ENCODE measurements at regions not wholly inside any gene's neighbourhood (a gene's known extent, or its start where the extent isn't known, plus 50 kb on each side); places are given as distances from the start of the nearest gene placed in this dataset.

GRCh38 chr2:29974086-29974485 lies 52.7 kb upstream of the ALK start:
- DNase-seq = no peak

DNA sequence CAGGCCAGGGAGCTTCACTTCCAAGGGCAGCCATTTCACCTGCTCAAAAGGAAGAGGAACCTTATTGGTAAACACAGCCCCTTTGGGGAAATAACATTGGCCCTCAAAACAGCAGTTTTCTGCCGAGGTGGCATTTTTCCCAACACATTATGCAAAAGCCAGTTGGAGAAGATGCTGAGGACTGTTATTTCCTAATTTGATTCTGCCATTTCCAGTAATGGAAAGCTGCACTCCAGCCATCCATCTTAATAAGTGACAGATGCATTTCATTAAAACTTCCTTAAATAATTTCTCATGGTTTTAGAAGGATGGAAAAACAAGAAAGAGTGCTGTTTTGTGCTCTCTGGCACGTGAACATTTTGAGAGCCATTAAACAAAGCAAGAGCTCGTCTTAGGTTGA lies 55.9 kb upstream of the ALK start:
- DNase-seq = no peak

GRCh38 chr2:29981402-29981801 lies 60.0 kb upstream of the ALK start:
- DNase-seq = no peak

- no peak for DNase-seq
Measured at GRCh38 chr2:29983308-29983707, 61.9 kb upstream of the ALK start.

DNA sequence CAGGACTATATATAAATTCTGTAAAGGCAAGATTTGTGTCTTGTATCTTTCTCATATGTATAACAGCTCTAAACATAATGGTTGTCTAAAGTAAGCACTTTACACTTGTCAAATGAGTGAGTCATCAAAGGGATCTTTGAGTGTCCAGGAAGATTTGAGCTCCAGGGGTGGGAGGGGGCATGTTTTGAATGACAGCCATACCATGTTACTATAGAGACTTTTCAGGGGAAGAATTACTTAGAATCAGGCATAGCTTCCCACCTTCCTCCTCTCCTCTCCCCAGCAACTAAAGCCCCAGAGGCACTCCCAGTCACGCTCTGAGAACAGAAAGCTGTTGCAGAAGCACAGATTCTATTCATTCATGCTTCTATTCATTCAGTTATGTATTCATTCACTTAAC lies 65.8 kb upstream of the ALK start:
- DNase-seq = no peak

DNA sequence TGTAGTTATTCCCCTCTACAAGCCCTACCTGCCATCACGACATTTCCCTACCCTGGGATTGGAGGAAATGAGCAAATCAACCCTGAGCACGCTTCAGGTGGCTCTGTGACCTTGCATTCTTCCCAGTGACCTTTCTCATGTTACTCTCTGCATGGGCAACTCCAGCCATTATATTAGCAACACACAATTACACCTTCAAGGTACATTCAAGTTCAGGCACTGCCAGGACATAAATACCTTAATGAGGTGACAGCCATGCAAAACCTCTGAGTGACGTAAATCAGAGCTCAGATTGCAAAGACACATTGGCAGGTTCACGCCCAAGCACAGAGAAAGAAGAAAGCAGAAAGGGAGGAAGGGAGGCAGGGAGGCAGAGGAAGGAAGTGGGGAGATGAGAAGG lies 68.7 kb upstream of the ALK start:
- no peak for DNase-seq

DNA sequence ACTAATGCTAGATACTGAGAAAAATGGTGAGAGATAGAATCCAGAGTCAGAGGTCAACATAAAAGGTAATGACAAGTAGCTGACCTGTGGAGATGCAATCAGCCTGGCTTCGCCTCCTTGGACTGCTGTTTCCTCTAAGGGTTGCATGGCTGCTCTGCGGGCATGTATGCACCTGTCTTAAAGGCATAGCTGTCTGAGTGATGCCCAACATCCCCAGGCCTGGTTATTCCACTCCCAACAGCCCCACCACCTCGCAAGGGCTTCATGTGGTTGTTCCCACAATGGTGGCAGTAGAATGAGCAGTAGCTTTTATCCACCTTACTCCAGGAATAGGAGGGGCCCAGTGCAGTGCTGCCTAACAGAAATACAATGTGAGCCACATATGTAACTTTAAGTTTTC lies 69.7 kb upstream of the ALK start:
- DNase-seq = no peak

GRCh38 chr2:29995241-29995640 lies 73.9 kb upstream of the ALK start:
- no peak for DNase-seq

DNA sequence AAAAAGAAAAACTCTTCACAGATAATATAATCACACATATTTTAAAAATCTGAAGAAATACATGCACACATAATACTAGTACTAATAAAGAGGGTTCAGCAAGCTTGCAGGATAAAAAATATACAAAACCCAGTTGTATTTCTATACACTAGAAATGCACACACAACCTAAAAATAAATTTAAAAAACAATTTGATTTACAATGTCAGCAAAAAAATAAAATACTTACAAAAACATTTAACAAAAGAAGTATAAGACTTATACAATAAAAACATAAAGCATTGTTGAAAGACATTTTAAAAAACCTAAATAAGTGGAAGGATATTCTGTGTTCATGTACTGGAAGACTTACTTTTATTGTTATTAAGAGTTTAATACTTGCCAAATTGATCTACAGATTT lies 81.7 kb upstream of the ALK start:
- DNase-seq = no peak

GRCh38 chr2:30022444-30023071 lies 101.2 kb upstream of the ALK start:
- DNase-seq = no peak

- DNase-seq = no peak
Measured at GRCh38 chr2:30024281-30024680, 102.9 kb upstream of the ALK start.

- DNase-seq = peak; percentile 28
Measured at GRCh38 chr2:30026091-30027055, 105.0 kb upstream of the ALK start.

- no peak for DNase-seq
Measured at GRCh38 chr2:30029804-30030203, 108.4 kb upstream of the ALK start.

DNA sequence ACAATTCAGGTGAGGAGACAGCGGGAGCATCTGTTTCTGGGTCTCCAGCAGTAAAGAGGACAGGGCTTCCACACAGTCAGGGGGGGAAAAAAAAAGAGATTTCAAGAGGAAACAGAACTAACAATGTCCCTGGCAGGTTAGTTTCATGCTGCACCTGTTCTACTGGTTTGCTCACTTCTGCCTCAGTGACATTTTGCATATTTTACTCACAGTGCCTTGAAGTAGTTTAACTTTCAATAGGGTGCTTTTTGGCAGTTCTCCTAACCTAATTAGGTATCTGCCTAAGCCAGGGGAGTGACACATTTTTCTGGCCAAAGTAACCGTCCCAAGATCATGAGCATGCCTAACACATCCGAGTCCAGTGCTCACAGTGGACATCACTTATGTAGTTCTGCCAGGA lies 109.0 kb upstream of the ALK start:
- no peak for DNase-seq

DNA sequence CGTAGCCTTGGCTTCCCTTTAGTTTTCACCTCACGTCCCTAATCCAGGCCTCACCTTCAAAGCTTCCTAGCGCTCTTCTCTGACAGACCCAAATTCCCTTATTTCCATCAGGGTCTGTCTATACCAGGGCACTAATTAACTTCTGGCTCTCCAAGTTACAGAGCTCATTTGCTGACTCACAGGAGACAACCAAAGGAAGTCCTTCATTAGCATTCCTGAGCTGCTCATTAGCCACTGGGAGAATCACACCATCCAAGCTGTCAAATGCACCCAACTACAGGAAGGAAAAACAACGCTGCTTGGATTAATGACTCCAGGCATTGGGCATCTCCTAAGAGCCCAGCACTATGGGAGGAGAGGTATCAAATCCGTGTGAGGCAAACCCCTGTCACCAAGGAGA lies 109.8 kb upstream of the ALK start:
- DNase-seq = no peak

DNA sequence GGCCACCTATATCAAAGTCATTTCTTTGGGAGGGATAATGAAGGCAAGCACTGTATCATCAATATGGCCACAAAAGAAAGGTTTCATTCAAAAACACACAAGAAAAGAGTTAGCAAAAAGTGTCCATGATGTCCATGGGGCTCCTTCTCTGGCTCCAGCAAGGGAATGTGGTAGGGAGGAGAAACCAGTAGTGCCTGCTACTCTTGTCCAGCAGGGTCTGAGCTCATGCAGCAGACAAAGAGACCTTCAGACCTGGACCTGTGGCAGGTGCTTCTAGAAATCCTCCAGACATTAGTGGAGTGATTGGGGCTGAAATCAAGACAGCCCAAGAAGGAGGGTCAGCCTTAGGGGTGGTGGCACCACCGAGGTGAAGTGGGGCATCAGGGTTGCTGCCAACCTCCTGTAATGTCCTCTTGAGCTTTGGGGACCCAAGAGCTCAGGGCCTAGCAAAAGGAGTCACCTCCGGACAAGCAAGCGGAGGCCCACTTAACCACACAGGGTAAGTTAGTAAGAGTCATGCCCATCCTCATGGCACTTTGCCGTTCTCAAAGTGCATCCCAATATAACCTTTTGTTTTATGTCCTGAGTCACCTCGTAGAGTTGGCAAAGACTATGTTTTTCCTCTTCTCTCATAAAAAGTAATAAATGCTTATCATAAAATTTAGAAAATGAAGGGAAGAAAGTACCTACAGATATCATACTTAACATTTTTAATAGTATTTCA lies 112.6 kb upstream of the YPEL5 start:
- DNase-seq = no peak

DNA sequence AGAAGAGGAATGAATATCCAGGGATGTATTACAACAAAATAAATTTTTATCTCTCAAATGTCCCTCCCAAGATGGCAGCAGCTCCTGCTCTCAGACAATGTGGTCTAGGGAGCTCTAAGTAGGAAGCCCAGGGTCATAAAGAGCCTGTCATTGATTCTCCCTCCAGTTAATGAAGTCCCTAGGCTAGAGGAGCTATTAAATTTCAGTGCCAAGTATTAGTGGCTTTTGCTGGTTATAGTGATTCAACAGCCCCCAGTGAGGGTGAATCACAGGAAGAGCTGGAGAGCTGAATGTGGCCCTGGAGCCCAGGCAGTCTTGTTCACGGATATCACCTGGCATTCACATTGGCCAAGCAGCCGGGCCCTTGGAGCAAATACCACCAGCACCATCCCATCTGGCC lies 109.8 kb upstream of the YPEL5 start:
- no peak for DNase-seq

DNA sequence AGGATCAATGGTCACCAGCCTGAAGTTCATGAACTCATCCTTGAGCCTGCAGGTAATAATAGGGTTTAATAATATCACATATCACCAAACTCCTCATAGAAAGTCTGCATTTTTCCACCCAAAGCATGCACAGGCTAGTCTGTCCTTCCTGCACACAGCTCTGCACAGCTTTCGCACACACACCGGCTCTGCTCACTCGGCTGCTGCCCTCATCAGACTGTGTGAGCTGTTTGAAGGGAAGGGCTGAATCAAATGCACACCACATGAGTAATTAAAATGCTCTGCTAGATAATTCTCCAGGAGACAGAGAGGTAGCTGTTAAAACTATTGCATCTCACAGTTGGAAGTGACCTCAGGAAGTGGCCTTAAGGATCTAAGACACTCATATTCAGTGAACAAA lies 108.4 kb upstream of the YPEL5 start:
- DNase-seq = no peak

GRCh38 chr2:30039101-30039500 lies 107.7 kb upstream of the YPEL5 start:
- DNase-seq = no peak

GRCh38 chr2:30040147-30040546 lies 106.7 kb upstream of the YPEL5 start:
- DNase-seq = peak; percentile 27

GRCh38 chr2:30041884-30042283 lies 104.9 kb upstream of the YPEL5 start:
- no peak for DNase-seq

DNA sequence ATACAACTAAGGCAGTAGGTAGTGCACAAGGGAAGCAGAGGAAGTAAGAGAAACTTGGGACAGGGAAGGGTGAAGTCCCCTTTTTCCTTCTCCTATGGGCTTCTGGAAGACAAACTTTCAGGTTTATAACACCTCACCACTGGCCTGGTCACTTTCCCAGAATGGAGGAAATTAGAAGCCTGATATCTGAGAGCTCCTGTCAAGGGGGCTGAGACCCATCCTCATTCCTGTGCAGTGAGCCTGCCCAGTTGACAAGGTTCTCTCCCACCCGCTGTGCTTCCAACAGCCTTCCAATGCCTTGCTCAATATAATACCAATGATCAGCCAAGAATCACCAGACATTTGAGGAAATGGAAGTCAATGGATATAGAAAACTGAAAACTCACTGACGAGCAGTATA lies 100.4 kb upstream of the YPEL5 start:
- no peak for DNase-seq

DNA sequence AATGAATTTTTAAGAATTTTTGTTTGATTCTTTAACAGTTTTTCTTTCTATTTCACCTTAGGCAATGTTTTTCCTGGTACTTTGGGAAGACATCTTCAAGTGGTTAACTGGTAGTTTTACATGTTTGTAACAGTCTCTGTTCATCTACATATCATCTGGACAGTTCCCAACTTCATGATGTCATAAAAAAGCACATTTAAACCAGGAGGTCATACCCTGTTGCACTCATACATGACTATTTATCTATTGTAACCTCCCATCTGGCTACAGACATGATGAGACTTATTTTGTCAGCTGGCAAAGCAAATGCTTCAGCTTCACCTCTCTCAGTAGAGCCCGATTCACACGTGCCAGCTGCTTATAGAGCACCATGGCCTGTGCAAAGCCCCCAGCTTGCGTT lies 99.8 kb upstream of the YPEL5 start:
- DNase-seq = no peak

GRCh38 chr2:30048636-30049175 lies 98.1 kb upstream of the YPEL5 start:
- DNase-seq = no peak
